Thoracic aorta (tissue), 2 donors: ENCODE measurements at regions not wholly inside any gene's neighbourhood (a gene's known extent, or its start where the extent isn't known, plus 50 kb on each side); places are given as distances from the start of the nearest gene placed in this dataset.

Experiments used
- ATAC-seq: fragments of 150-250 bp; one replicate; pipeline ENCODE4 v1.8.0; 2017; ENCODE audit warnings: low read depth; ENCODE audit not compliant: insufficient number of reproducible peaks, low FRiP score
- DNase-seq: peaks from one replicate; pipeline ENCODE4 v3.0.0-alpha.2; 2020; ENCODE audit warnings: low spot score
- H3K27ac ChIP-seq, 2 donors: fragments of 200-600 bp; sonication (generic); 1 replicate in 1 of 2; 2 replicates in 1 of 2; pipeline ENCODE4 v1.5.1; 2016; ENCODE audit warnings: mild to moderate bottlenecking in 2 of 2, moderate library complexity in 2 of 2
- H3K27me3 ChIP-seq: fragments of 200-600 bp; sonication (generic); replicated peaks from 2 replicates; pipeline ENCODE4 v1.6.0; 2016; ENCODE audit warnings: mild to moderate bottlenecking; ENCODE audit not compliant: insufficient read depth
- H3K36me3 ChIP-seq: fragments of 200-600 bp; sonication (generic); one replicate; pipeline ENCODE4 v1.5.1; 2016
- H3K4me1 ChIP-seq, 2 donors: fragments of 200-600 bp; sonication (generic); 1 replicate in 1 of 2; 2 replicates in 1 of 2; pipeline versions ENCODE4 v1.5.1 to v1.6.0; 2016; ENCODE audit warnings: low read depth in 2 of 2, mild to moderate bottlenecking in 1 of 2; ENCODE audit not compliant: control insufficient read depth in 1 of 2
- H3K4me3 ChIP-seq: fragments of 200-600 bp; sonication (generic); 2 replicates; pipeline ENCODE4 v1.5.1; 2016; ENCODE audit warnings: mild to moderate bottlenecking
- H3K9me3 ChIP-seq: fragments of 200-600 bp; sonication (generic); 2 replicates; pipeline ENCODE4 v1.5.1; 2016
- TF ChIP-seq, protein P1 (sequence below): fragments of 200-600 bp; sonication (generic); IDR thresholded peaks from one replicate; pipeline ENCODE4 v1.5.1; 2019; ENCODE audit warnings: antibody characterized with exemption

DNA sequence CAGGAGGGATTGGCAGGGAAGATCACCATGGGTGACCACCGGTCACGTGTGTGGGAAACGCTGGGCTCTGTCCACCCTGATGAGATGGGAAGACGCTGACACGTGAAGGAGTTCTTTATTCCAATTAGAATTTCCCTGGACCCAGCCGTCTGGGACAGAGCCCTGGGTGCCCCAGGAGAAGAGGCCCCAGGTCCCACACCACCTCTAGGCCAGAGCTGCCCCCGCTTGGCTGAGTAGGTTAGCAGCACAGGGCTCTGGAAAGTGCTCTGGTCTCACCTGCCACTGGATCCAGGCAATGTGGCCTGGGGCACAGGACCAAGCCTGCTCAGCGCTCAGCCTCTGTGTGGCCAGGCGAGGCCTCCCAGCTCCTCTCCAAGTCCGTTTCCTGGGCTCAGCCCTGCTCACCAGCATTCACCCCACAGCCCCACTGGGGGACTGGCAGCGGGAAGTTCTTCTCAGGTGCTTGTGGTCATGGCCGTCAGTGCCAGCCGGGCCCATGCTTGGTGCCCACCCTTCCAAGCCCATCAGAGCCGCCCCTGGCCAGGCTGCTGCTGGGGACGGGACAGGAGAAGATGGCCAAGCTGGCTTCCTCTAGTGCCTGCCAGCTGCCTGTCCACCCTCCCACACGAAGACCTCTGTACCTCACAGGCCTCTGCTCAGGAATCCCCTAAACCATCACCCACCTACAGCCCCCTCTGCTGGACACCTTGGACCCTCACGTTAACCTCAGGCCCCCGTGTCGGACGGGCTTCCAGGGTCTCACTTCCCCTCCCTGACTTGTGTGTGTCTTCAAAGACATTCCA lies 62.5 kb upstream of the FGF3 start:
- H3K4me1 ChIP-seq, result no peaks in the 10 kb centered on the region
- no peak overlapping the region for H3K27ac ChIP-seq
- H3K27me3 ChIP-seq, result no peaks in the 10 kb centered on the region
- H3K4me3 ChIP-seq, result no peak overlapping the region
- ATAC-seq, result no peak
- no peaks in the 10 kb centered on the region for H3K36me3 ChIP-seq
- no peaks in the 10 kb centered on the region for H3K9me3 ChIP-seq
- TF ChIP-seq, protein P1, sequence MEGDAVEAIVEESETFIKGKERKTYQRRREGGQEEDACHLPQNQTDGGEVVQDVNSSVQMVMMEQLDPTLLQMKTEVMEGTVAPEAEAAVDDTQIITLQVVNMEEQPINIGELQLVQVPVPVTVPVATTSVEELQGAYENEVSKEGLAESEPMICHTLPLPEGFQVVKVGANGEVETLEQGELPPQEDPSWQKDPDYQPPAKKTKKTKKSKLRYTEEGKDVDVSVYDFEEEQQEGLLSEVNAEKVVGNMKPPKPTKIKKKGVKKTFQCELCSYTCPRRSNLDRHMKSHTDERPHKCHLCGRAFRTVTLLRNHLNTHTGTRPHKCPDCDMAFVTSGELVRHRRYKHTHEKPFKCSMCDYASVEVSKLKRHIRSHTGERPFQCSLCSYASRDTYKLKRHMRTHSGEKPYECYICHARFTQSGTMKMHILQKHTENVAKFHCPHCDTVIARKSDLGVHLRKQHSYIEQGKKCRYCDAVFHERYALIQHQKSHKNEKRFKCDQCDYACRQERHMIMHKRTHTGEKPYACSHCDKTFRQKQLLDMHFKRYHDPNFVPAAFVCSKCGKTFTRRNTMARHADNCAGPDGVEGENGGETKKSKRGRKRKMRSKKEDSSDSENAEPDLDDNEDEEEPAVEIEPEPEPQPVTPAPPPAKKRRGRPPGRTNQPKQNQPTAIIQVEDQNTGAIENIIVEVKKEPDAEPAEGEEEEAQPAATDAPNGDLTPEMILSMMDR, result no peak
- DNase-seq, result no peak

- Histone ChIP-seq H3K27me3 (no peaks in the 10 kb centered on the region), H3K4me3 (no peak overlapping the region), H3K4me1 (no peaks in the 10 kb centered on the region), H3K27ac (no peak overlapping the region), H3K9me3 (no peaks in the 10 kb centered on the region), H3K36me3 (no peaks in the 10 kb centered on the region)
- ATAC-seq, result no peak
- DNase-seq, result no peak
- TF ChIP-seq, protein P1, result no peak
Measured at GRCh38 chr11:69882270-69882608, 63.0 kb upstream of the FGF3 start.

DNA sequence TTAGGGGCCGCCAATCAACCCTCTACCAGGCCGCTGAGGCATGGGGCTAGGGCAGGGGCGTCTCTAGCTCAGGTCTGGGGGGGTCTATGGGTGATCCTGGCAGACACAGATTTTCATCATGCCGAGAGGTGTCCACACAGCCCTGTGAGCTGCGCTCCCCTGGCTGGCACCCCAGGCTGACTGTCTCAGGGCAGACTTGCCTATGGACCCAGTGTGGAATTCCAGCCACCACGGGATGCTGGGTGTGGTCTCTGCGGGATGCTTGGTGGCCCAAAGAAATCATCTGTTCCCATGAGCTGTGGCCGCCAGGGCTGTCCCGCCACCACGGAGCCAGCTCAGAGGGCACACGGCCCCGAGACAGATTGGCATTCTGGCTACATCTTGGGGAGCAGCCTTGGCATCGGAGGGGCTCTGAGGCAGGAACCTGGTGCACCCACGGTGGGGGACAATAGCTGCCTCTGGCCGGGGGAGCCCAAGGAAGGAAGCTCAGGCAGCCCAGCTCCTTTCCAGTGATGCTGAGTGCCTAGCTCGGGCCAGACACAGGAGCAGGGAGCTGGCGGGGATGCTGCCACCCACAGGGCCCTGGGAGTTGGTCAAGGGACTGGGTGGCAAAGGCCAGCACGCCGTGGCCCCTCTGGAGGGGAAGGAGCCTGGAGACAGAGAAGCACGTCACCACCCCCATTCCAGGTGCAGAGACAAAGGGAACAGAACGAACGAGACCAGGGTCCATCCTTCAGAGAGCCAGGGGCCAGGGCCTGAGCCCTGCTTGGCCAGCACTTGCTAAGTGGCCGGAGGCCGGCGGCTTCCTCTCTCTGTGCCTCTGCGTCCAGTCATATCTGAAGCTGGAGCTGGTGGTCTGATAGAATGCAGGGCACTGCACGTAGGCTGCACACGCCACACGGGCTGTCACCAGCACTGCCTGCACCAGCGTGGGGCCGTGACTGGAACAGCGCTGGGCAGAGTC lies 64.4 kb upstream of the FGF3 start:
- no peak overlapping the region for H3K4me3 ChIP-seq
- no peaks in the 10 kb centered on the region for H3K4me1 ChIP-seq
- DNase-seq, result no peak
- no peaks in the 10 kb centered on the region for H3K36me3 ChIP-seq
- no peaks in the 10 kb centered on the region for H3K9me3 ChIP-seq
- H3K27ac ChIP-seq, result no peak overlapping the region
- ATAC-seq, result no peak
- TF ChIP-seq, protein P1, result no peak
- H3K27me3 ChIP-seq, result no peaks in the 10 kb centered on the region

- DNase-seq, result no peak
- H3K27me3 ChIP-seq, result no peaks in the 10 kb centered on the region
Measured at GRCh38 chr11:69884286-69884685, 65.1 kb upstream of the FGF3 start.

GRCh38 chr11:69884751-69885150 lies 65.5 kb upstream of the FGF3 start:
- Histone ChIP-seq H3K4me3 (no peak overlapping the region), H3K27me3 (no peaks in the 10 kb centered on the region), H3K9me3 (no peaks in the 10 kb centered on the region), H3K27ac (no peak overlapping the region), H3K36me3 (no peaks in the 10 kb centered on the region), H3K4me1 (no peaks in the 10 kb centered on the region)
- ATAC-seq (no peak), DNase-seq (no peak)
- TF ChIP-seq, protein P1, result no peak

More at GRCh38 chr11:69884286-69884685, 65.1 kb upstream of the FGF3 start:
- H3K4me3 ChIP-seq, result no peak overlapping the region
- ATAC-seq, result no peak
- H3K9me3 ChIP-seq, result no peaks in the 10 kb centered on the region
- H3K36me3 ChIP-seq, result no peaks in the 10 kb centered on the region
- TF ChIP-seq, protein P1, result no peak
- H3K4me1 ChIP-seq, result no peaks in the 10 kb centered on the region
- no peak overlapping the region for H3K27ac ChIP-seq
